ENCODE measurements at regions not wholly inside any gene's neighbourhood (a gene's known extent, or its start where the extent isn't known, plus 50 kb on each side); places are given as distances from the start of the nearest gene placed in this dataset.
A peak's percentile ranks its signal among the peaks of the same experiment; 100 is the strongest.

- no peak for DNase-seq
Observed at GRCh38 chr1:14039582-14040430, 339.8 kb downstream of the PRDM2 start.

GRCh38 chr1:14049965-14050364 is 350.0 kb downstream of the PRDM2 start:
- no peak for DNase-seq

GRCh38 chr1:14055442-14056223 is 355.6 kb downstream of the PRDM2 start:
- DNase-seq = peak in 4 of 58 donors; percentile 2 to 6 (median 4)

GRCh38 chr1:14057640-14058039 is 357.7 kb downstream of the PRDM2 start:
- no peak for DNase-seq

GRCh38 chr1:14061204-14061603 is 361.2 kb downstream of the PRDM2 start:
- DNase-seq = no peak

- DNase-seq = no peak
Observed at GRCh38 chr1:14061722-14062121, 361.7 kb downstream of the PRDM2 start.

- no peak for DNase-seq
Observed at GRCh38 chr1:14062669-14063068, 362.7 kb downstream of the PRDM2 start.

GRCh38 chr1:14064649-14065442 is 364.9 kb downstream of the PRDM2 start:
- no peak for DNase-seq

- no peak for DNase-seq
Observed at GRCh38 chr1:14065486-14065885, 365.5 kb downstream of the PRDM2 start.

- no peak for DNase-seq
Observed at GRCh38 chr1:14067036-14067435, 367.0 kb downstream of the PRDM2 start.

GRCh38 chr1:14067711-14068110 is 367.7 kb downstream of the PRDM2 start:
- DNase-seq = peak in 39 of 58 donors; percentile 3 to 75 (median 25)

- DNase-seq = no peak
Observed at GRCh38 chr1:14071581-14071980, 371.6 kb downstream of the PRDM2 start.

GRCh38 chr1:14080653-14081052 is 380.7 kb downstream of the PRDM2 start:
- DNase-seq = no peak

- DNase-seq = no peak
Observed at GRCh38 chr1:14082331-14082730, 382.3 kb downstream of the PRDM2 start.

GRCh38 chr1:14083277-14083676 is 383.3 kb downstream of the PRDM2 start:
- no peak for DNase-seq

GRCh38 chr1:14083706-14084105 is 383.7 kb downstream of the PRDM2 start:
- no peak for DNase-seq

GRCh38 chr1:14090062-14090461 is 390.1 kb downstream of the PRDM2 start:
- DNase-seq = no peak

GRCh38 chr1:14090531-14090930 is 390.5 kb downstream of the PRDM2 start:
- no peak for DNase-seq

- DNase-seq = no peak
Observed at GRCh38 chr1:14094611-14095400, 394.8 kb downstream of the PRDM2 start.

GRCh38 chr1:14098294-14098913 is 398.4 kb downstream of the PRDM2 start:
- DNase-seq = no peak

All from anterior cingulate cortex (tissue), 58 donors.